Kidney capillary endothelial cell (primary cell): ENCODE measurements at regions not wholly inside any gene's neighbourhood (a gene's known extent, or its start where the extent isn't known, plus 50 kb on each side); places are given as distances from the start of the nearest gene placed in this dataset.
"Not testable (repeated sequence)": the region's sequence is repeated elsewhere in the genome, so short reads cannot be mapped to it uniquely, and the experiment has no call there.

Source experiments
- DNase-seq: peaks from one replicate; pipeline ENCODE4 v3.0.0-alpha.2; 2018; ENCODE audit warnings: low spot score

GRCh38 chr6:78589436-78589835 lies 277.9 kb upstream of the IRAK1BP1 start:
- DNase-seq = no peak

GRCh38 chr6:78593898-78594667 lies 273.3 kb upstream of the IRAK1BP1 start:
- no peak for DNase-seq

DNA sequence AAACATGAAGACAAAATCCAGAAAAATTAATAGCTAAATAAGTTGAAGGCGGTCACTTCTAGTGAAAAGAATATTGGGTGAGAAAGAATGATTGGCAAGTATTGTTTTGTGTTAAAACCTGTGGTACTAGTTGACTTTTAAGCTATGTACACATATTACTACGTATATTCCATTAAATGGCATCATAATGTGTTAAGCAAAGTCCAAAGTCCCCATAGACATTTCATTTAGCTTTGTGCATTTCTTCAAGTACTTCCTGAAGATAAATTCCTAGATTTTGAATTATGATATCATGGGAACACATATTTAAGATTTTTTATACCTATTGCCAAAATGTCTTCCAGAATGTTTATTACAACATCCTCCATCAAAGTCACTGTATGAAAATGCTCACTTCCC lies 272.7 kb upstream of the IRAK1BP1 start:
- no peak for DNase-seq

DNA sequence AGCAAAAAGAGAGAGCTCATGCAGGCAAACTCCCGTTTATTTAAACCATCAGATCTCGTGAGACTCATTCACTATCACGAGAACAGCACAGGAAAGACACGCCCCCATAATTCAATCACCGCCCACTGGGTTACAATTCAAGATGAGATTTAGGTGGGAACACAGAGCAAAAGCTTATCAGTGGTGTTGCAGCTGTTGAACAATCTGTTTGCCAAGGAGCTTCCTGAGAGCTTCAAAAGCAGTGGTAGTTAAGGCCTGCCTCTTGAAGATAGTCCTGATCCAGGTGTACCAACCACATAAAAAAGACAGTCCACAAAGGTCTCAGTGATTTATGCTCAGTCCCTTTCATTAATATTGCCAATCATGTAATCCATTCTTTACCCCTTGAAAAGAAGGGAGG lies 269.4 kb upstream of the IRAK1BP1 start:
- no peak for DNase-seq

DNA sequence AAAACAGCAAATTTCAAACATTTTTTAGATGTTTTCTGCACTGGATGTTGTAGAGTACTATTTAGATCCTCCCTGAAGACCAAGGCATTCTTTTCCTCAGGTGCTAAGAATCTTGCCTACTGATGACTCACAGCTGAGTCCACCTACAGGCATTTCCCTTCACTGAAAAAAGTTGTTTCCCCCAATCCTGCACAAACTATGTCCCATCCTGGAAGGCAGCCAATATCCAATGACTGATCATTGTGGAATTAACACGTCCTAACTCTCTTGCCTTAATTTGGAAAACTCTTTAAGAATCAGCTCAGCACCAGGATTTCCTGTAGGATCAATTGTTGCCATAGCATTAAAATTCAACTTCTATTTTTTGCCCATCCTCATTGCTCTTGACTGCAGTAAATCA lies 268.4 kb upstream of the IRAK1BP1 start:
- peak; percentile 100 for DNase-seq

DNA sequence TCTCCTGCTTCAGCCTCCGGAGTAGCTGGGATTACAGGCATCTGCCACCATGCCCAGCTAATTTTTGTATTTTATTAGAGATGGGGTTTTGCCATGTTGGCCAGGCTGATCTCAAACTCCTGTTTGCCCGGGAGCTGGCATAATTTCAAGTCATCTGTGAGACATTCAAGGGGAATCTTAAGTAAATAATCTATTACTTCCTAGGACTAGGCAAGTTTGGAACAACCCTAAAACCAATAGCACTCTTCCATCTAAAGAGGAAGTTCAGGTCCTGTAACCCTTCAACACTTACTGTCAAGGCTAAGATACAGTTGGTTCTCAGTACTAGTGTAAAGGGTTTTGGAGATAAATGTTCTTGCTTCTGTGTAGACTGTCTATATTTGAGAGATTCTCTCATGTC lies 267.8 kb upstream of the IRAK1BP1 start:
- DNase-seq = peak; percentile 36

DNA sequence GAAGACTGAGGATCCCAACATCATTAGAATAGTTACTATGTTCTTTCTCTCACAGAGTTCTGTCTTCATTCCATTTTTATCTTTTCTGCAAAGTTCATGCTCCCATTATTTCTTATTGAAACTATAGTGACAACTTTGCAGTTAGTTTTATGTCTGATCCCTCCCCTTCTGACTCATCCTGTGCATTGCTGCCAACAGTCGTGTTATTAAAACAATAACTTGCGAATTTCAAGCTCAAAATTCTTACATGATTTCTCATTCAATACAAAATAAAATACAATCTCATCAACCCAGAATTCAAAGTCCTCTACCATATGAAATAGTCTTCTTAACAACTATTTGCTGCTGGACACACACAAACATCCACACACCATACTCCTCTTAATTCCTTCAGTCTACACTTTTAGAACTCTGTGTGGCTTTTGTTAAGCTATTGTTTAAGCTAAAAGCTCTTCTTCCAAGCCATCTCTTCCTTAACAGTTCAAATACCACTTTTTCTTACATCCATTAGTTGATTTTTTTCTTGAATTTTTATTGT lies 261.4 kb upstream of the IRAK1BP1 start:
- DNase-seq = peak; percentile 90

DNA sequence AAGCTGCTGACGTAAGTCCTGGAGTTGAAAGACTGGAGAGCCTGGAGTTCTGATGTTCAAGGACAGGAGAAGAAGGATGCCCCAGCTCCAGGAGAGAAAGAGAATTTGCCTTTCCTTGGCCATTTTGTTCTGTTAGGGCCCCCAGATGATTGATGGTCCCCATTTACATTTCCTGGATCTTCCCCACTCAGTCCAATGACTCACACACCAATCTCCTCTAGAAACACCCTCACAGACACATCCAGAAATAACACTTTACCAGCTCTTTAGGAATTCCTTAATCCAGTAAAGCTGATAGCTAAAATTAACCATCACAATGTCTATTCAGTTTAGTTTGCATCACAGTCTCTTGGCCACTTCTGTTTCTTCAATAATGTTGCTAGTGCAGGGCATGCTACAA lies 260.2 kb upstream of the IRAK1BP1 start:
- DNase-seq = peak; percentile 63

- DNase-seq = no peak
Observed at GRCh38 chr6:78611102-78611620, 256.2 kb upstream of the IRAK1BP1 start.

DNA sequence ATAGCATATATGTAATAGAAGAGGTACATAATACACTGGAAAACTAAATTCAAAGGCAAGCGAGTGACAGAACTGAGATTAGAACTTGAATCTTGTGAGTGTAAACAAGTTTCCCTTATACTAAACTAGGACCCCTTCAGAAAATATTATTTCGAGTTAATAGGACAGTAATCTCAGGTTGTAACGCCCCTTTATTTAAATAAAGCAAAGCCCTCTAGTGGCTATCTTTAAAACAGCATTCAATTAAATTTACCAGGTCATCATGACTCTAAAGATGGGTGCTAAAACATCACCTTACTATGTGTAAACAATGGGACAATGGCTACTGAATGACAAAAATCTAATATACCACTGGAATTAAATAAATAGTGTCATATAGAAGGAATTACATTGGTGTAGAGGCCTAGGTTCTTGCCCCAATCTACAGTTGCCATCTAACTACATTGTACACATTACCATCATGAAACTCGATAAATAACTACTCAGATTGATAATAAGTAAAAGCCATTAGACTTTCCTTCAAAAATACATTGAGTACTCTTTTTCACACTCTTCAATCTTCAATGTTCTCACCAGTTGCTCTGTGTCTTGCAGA lies 255.4 kb upstream of the IRAK1BP1 start:
- peak; percentile 43 for DNase-seq

- no peak for DNase-seq
Observed at GRCh38 chr6:78614961-78615360, 252.4 kb upstream of the IRAK1BP1 start.

GRCh38 chr6:78615430-78615904 lies 251.9 kb upstream of the IRAK1BP1 start:
- DNase-seq = peak; percentile 35

- no peak for DNase-seq
Observed at GRCh38 chr6:78618970-78619369, 248.4 kb upstream of the IRAK1BP1 start.

- DNase-seq = no peak
Observed at GRCh38 chr6:78623554-78623953, 243.8 kb upstream of the IRAK1BP1 start.

- DNase-seq = no peak
Observed at GRCh38 chr6:78629154-78629721, 238.1 kb upstream of the IRAK1BP1 start.

DNA sequence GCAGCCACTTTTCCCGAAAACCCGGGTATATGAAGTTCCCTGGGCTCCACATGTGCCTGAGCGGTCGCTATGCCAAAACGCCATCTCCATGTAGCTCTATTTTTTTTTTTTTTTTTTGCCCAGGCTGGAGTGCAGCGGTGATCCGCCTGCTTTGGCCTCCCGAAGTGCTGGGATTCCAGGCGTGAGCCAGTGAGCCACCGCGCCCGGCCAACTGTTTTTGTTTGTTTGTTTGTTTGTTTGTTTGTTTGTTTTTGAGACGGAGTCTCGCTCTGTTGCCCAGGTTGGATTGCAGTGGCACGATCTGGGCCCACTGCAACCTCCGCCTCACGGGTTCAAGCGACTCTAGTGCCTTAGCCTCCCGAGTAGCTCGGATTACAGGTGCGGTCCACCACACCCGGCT lies 237.5 kb upstream of the IRAK1BP1 start:
- no peak for DNase-seq

DNA sequence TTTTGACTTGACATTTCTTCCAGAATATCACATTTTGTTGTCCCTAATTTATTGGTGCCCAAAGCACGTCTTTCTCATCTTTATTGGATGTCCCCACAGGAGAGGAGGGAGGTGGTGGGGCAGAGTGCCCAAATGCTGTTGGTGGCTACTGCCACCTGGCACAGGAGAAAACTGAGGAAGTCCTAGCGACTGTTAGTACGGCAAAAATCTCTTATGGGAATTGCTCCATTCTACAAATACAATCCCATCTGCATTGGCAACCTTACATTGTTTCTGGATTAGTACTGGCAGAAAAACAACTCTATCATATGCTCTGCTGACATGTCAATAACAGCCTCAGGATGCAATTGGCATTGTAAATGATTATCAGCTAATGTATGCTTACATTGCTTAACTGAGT lies 235.4 kb upstream of the IRAK1BP1 start:
- DNase-seq = no peak

DNA sequence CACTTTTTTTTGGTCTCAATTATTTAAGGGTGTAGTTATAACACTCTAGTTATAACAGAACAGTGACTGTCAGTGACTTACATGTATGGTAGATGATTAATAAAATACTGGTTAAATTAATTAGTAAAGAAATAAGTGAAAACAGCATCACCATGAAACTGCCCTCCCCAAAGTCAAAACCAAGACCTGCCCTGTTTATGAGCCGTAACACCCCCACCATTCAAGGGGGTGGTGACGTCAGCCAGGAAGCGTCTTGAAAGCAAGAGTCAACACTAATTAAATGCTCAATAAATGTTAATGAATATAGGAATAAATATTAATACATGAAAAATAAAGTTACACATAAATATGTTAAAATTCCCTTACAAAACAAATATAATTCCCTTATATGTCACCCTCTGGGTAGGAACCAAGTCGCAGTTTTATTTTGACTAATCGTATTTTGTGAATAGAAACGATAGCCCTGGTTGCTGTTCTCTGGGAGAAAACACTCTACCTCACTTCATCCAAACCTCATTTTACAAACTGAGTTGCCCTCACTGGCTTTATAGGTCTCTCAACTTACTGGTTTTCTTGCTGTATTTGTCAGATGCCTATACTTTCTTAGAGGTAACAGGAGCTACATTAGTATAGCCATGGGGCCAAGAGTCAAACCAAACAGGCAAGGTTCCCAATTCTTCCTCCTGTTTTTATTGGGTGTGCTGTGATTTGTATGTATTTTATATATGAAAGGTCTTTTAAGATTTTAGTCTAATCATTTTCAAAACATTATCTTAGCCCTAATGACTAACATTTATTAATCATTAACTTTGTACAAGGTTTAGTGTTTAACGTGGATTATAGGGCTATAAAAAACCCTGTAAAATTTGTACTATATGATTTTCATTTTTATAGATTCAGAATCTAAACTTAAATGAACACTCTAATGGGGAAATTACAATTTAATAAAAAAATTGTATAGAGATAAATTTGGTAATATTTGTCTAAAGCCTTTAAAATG lies 227.9 kb upstream of the IRAK1BP1 start:
- no peak for DNase-seq

DNA sequence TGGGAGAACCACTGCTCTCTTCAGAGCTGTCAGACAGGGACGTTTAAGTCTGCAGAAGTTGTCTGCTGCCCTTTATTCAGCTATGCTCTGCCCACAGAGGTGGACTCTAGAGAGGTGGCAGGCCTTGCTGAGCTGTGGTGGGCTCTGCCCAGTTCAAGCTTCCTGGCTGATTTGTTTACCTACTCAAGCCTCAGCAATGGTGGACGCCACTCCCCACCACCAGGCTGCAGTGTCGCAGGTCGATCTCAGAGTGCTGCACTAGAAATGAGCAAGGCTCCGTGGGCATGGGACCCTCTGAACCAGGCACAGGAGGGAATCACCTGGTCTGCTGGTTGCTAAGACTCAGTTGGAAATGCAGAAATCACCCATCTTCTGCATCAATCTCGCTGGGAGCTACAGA lies 223.4 kb upstream of the IRAK1BP1 start:
- not testable (repeated sequence) for DNase-seq

DNA sequence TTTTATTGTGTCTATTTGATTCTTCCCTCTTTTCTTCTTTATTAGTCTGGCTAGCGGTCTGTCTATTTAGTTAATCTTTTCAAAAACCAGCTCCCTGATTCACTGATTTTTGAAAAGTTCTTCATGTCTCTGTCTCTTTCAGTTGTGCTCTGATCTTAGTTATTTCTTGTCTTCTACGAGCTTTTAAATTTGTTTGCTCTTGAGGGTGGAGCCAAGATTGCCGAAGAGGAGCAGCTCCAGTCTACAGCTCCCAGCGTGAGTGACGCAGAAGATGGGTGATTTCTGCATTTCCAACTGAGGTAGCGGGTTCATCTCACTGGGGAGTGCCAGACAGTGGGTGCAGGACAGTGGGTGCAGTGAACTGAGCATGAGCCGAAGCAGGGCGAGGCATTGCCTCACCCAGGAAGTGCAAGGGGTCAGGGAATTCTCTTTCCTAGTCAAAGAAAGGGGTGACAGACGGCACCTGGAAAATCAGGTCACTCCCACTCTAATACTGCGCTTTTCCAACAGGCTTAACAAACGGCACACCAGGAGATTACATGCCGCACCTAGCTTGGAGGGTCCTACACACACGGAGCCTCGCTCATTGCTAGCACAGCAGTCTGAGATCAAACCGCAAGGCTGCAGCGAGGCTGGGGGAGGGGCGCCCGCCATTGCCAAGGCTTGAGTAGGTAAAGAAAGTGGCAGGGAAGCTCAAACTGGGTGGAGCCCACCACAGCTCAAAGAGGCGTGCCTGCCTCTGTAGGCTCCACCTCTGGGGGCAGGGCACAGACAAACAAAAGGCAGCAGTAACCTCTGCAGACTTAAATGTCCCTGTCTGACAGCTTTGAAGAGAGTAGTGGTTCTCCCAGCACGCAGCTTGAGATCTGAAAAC lies 220.6 kb upstream of the IRAK1BP1 start:
- DNase-seq = not testable (repeated sequence)

DNA sequence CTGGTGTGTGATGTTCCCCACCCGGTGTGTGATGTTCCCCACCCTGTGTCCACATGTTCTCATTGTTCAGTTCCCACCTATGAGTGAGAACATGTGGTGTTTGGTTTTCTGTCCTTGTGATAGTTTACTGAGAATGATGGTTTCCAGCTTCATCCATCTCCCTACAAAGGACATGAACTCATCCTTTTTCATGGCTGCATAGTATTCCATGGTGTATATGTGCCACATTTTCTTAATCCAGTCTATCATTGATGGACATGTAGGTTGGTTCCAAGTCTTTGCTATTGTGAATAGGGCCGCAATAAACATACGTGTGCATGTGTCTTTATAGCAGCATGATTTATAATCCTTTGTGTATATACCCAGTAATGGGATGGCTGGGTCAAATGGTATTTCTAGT lies 201.5 kb upstream of the IRAK1BP1 start:
- DNase-seq = not testable (repeated sequence)
